GM23338 (cell line): ENCODE measurements at regions not wholly inside any gene's neighbourhood (a gene's known extent, or its start where the extent isn't known, plus 50 kb on each side); places are given as distances from the start of the nearest gene placed in this dataset.

Experiments
- ATAC-seq: fragments of 200-7000 bp; cut with Tn5 transposase; 3 replicates; pipeline ENCODE4 v1.9.1; 2020
- DNase-seq: peaks from one replicate; pipeline ENCODE4 v3.0.0-alpha.2; 2015; ENCODE audit warnings: low spot score
- H2AFZ ChIP-seq: fragments of 200-600 bp; sonication (generic); 2 replicates; pipeline ENCODE4 v1.8.0; 2016; ENCODE audit warnings: antibody characterized with exemption, mild to moderate bottlenecking, moderate library complexity
- H3F3A ChIP-seq: fragments of 200-600 bp; sonication (generic); replicated peaks from 2 replicates; pipeline ENCODE4 v1.8.0; 2017; ENCODE audit warnings: antibody characterized with exemption, mixed run types, low read depth
- H3K27ac ChIP-seq: fragments of 200-600 bp; sonication (generic); 2 replicates; pipeline ENCODE4 v1.6.1; 2016; ENCODE audit warnings: low read depth
- H3K27me3 ChIP-seq: fragments of 200-600 bp; sonication (generic); 2 replicates; pipeline ENCODE4 v1.8.0; 2016; ENCODE audit warnings: mild to moderate bottlenecking, mixed run types, moderate library complexity; ENCODE audit not compliant: insufficient read depth
- H3K36me3 ChIP-seq: fragments of 200-600 bp; sonication (generic); 2 replicates; pipeline ENCODE4 v1.8.0; 2016; ENCODE audit warnings: mild to moderate bottlenecking; ENCODE audit not compliant: insufficient read depth
- H3K4me1 ChIP-seq: fragments of 200-600 bp; sonication (generic); 2 replicates; pipeline ENCODE4 v1.8.0; 2016; ENCODE audit warnings: mild to moderate bottlenecking, moderate library complexity; ENCODE audit not compliant: insufficient read depth
- H3K4me2 ChIP-seq: fragments of 200-600 bp; sonication (generic); 2 replicates; pipeline ENCODE4 v1.7.1; 2017; ENCODE audit warnings: mixed run types
- H3K4me3 ChIP-seq: fragments of 200-600 bp; sonication (generic); 2 replicates; pipeline ENCODE4 v1.6.1; 2016; ENCODE audit warnings: mixed run types
- H3K79me2 ChIP-seq: fragments of 200-600 bp; sonication (generic); replicated peaks from 2 replicates; pipeline ENCODE4 v1.8.0; 2017; ENCODE audit warnings: mild to moderate bottlenecking; ENCODE audit not compliant: insufficient read depth
- H3K9me2 ChIP-seq: fragments of 200-600 bp; sonication (generic); 2 replicates; pipeline ENCODE4 v1.8.0; 2017; ENCODE audit not compliant: insufficient read depth
- H4K20me1 ChIP-seq: fragments of 200-600 bp; sonication (generic); replicated peaks from 2 replicates; pipeline ENCODE4 v1.8.0; 2017; ENCODE audit warnings: mild to moderate bottlenecking; ENCODE audit not compliant: insufficient read depth
- H3K27ac Mint-ChIP-seq: 2 replicates; pipeline ENCODE4 v1.8.0; 2020; ENCODE audit warnings: inconsistent platforms, mild to moderate bottlenecking, moderate library complexity, mixed read lengths
- H3K27me3 Mint-ChIP-seq: 3 replicates; pipeline ENCODE4 v1.8.0; 2022; ENCODE audit warnings: low read depth, mild to moderate bottlenecking, moderate library complexity, mixed read lengths, inconsistent platforms; ENCODE audit not compliant: insufficient read depth, poor library complexity
- H3K36me3 Mint-ChIP-seq: 3 replicates; pipeline ENCODE4 v1.8.0; 2021; ENCODE audit warnings: low read depth, mild to moderate bottlenecking, inconsistent platforms, moderate library complexity, mixed read lengths
- H3K4me1 Mint-ChIP-seq: 3 replicates; pipeline ENCODE4 v1.8.0; 2020; ENCODE audit warnings: mild to moderate bottlenecking, inconsistent platforms, mixed read lengths
- H3K4me3 Mint-ChIP-seq: 3 replicates; pipeline ENCODE4 v1.8.0; 2021; ENCODE audit warnings: moderate library complexity, mild to moderate bottlenecking, inconsistent platforms, mixed read lengths
- H3K9me3 Mint-ChIP-seq: 3 replicates; pipeline ENCODE4 v1.8.0; 2020; ENCODE audit warnings: moderate library complexity, mild to moderate bottlenecking, inconsistent platforms, mixed read lengths
- CREB1 ChIP-seq: fragments of 250-450 bp; sonication (Bioruptor Pico); IDR thresholded peaks from 2 replicates; pipeline ENCODE4 v1.5.0; 2020; ENCODE audit warnings: low read depth, mild to moderate bottlenecking, moderate library complexity
- EZH2 ChIP-seq: fragments of 200-600 bp; sonication (generic); IDR thresholded peaks from one replicate; pipeline ENCODE4 v1.8.0; 2017; ENCODE audit warnings: antibody characterized with exemption, mild to moderate bottlenecking, low read depth; ENCODE audit not compliant: unreplicated experiment
- EZH2phosphoT487 ChIP-seq: fragments of 200-600 bp; sonication (generic); IDR thresholded peaks from one replicate; pipeline ENCODE4 v1.8.1; 2018; ENCODE audit warnings: antibody characterized with exemption; ENCODE audit not compliant: unreplicated experiment
- JUNB ChIP-seq: IDR thresholded peaks from one replicate; pipeline ENCODE4 v1.6.1; 2016; ENCODE audit warnings: antibody characterized with exemption; ENCODE audit not compliant: unreplicated experiment
- NANOG ChIP-seq: IDR thresholded peaks from 2 replicates; pipeline ENCODE4 v1.6.1; 2016; ENCODE audit warnings: antibody characterized with exemption, borderline replicate concordance
- POLR2AphosphoS5 ChIP-seq: IDR thresholded peaks from 2 replicates; pipeline ENCODE4 v1.6.1; 2016; ENCODE audit warnings: antibody characterized with exemption, low read depth
- STAT1 ChIP-seq: IDR thresholded peaks from one replicate; pipeline ENCODE4 v1.6.1; 2016; ENCODE audit warnings: antibody characterized with exemption; ENCODE audit not compliant: unreplicated experiment
- ZNF114 ChIP-seq: fragments of 250-450 bp; sonication (Bioruptor Pico); IDR thresholded peaks from 2 replicates; pipeline ENCODE4 v1.5.0; 2020; ENCODE audit warnings: mild to moderate bottlenecking, moderate library complexity
- ZNF331 ChIP-seq: fragments of 250-450 bp; sonication (Bioruptor Pico); IDR thresholded peaks from 2 replicates; pipeline ENCODE4 v1.5.0; 2020; ENCODE audit warnings: low read depth, mild to moderate bottlenecking, moderate library complexity
- TF ChIP-seq, protein P1 (sequence below): IDR thresholded peaks from 2 replicates; pipeline ENCODE4 v1.6.1; 2016; ENCODE audit warnings: antibody characterized with exemption
- TF ChIP-seq, protein P2 (sequence below), 2 experiments: fragments of 200-600 bp in 1 of 2; sonication (generic) in 1 of 2; conservative IDR thresholded peaks; 2 replicates each; pipeline versions ENCODE4 v1.5.1 to v1.6.1; 2016 to 2017; ENCODE audit warnings: antibody characterized with exemption in 2 of 2, low read depth in 2 of 2, mild to moderate bottlenecking in 2 of 2, moderate library complexity in 1 of 2
- TF ChIP-seq, protein P3 (sequence below): IDR thresholded peaks from one replicate; pipeline ENCODE4 v1.6.1; 2018; ENCODE audit warnings: antibody characterized with exemption; ENCODE audit not compliant: unreplicated experiment
- TF ChIP-seq, protein P4 (sequence below): fragments of 250-450 bp; sonication (Bioruptor Pico); IDR thresholded peaks from 2 replicates; pipeline ENCODE4 v1.5.0; 2020; ENCODE audit warnings: mild to moderate bottlenecking, moderate library complexity

DNA sequence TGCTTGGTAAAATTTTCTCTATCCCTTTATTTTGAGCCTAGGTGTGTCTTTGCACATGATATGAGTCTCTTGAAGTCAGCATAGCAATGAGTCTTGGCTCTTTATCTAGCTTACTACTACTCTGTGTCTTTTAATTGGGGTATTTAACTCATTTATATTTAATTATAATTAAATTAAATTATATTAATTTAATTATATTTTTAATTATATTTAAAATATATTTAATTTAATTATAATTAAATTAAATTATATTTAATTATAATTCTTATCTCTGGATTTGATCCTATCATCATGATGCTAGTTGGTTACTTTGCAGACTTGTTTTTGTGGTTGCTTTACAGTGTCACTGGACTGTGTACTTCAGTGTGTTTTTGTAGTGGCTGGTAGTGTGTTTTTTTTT is 201.2 kb upstream of the ITM2A start:
- no peak overlapping the region for H3K4me3 Mint-ChIP-seq
- H3K27ac Mint-ChIP-seq: no peak overlapping the region
- no peak overlapping the region for H3K27ac ChIP-seq
- no peak overlapping the region for H2AFZ ChIP-seq
- no peaks in the 10 kb centered on the region for H3K9me2 ChIP-seq
- H3K36me3 Mint-ChIP-seq: no peaks in the 10 kb centered on the region; the same call in 2 of the 3 replicates
- no peaks in the 10 kb centered on the region for H3K36me3 ChIP-seq
- ATAC-seq (no peak), DNase-seq (no peak)
- no peaks in the 10 kb centered on the region for H3K4me1 Mint-ChIP-seq
- no peaks in the 10 kb centered on the region for H3F3A ChIP-seq
- TF ChIP-seq CREB1 (CRISPR knock-in tag) (no peak), NANOG (no peak), EZH2phosphoT487 (no peak), ZNF114 (no peak), STAT1 (no peak), POLR2AphosphoS5 (no peak), ZNF331 (CRISPR knock-in tag) (no peak), EZH2 (no peak), JUNB (no peak)
- TF ChIP-seq, protein P1, sequence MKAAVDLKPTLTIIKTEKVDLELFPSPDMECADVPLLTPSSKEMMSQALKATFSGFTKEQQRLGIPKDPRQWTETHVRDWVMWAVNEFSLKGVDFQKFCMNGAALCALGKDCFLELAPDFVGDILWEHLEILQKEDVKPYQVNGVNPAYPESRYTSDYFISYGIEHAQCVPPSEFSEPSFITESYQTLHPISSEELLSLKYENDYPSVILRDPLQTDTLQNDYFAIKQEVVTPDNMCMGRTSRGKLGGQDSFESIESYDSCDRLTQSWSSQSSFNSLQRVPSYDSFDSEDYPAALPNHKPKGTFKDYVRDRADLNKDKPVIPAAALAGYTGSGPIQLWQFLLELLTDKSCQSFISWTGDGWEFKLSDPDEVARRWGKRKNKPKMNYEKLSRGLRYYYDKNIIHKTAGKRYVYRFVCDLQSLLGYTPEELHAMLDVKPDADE: no peak
- TF ChIP-seq, protein P2, sequence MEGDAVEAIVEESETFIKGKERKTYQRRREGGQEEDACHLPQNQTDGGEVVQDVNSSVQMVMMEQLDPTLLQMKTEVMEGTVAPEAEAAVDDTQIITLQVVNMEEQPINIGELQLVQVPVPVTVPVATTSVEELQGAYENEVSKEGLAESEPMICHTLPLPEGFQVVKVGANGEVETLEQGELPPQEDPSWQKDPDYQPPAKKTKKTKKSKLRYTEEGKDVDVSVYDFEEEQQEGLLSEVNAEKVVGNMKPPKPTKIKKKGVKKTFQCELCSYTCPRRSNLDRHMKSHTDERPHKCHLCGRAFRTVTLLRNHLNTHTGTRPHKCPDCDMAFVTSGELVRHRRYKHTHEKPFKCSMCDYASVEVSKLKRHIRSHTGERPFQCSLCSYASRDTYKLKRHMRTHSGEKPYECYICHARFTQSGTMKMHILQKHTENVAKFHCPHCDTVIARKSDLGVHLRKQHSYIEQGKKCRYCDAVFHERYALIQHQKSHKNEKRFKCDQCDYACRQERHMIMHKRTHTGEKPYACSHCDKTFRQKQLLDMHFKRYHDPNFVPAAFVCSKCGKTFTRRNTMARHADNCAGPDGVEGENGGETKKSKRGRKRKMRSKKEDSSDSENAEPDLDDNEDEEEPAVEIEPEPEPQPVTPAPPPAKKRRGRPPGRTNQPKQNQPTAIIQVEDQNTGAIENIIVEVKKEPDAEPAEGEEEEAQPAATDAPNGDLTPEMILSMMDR (conservative IDR thresholded peaks at IDR 0.05; ENCODE audit: low read depth in 2 of 2): no peak
- TF ChIP-seq, protein P3, sequence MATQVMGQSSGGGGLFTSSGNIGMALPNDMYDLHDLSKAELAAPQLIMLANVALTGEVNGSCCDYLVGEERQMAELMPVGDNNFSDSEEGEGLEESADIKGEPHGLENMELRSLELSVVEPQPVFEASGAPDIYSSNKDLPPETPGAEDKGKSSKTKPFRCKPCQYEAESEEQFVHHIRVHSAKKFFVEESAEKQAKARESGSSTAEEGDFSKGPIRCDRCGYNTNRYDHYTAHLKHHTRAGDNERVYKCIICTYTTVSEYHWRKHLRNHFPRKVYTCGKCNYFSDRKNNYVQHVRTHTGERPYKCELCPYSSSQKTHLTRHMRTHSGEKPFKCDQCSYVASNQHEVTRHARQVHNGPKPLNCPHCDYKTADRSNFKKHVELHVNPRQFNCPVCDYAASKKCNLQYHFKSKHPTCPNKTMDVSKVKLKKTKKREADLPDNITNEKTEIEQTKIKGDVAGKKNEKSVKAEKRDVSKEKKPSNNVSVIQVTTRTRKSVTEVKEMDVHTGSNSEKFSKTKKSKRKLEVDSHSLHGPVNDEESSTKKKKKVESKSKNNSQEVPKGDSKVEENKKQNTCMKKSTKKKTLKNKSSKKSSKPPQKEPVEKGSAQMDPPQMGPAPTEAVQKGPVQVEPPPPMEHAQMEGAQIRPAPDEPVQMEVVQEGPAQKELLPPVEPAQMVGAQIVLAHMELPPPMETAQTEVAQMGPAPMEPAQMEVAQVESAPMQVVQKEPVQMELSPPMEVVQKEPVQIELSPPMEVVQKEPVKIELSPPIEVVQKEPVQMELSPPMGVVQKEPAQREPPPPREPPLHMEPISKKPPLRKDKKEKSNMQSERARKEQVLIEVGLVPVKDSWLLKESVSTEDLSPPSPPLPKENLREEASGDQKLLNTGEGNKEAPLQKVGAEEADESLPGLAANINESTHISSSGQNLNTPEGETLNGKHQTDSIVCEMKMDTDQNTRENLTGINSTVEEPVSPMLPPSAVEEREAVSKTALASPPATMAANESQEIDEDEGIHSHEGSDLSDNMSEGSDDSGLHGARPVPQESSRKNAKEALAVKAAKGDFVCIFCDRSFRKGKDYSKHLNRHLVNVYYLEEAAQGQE: no peak
- TF ChIP-seq, protein P4, sequence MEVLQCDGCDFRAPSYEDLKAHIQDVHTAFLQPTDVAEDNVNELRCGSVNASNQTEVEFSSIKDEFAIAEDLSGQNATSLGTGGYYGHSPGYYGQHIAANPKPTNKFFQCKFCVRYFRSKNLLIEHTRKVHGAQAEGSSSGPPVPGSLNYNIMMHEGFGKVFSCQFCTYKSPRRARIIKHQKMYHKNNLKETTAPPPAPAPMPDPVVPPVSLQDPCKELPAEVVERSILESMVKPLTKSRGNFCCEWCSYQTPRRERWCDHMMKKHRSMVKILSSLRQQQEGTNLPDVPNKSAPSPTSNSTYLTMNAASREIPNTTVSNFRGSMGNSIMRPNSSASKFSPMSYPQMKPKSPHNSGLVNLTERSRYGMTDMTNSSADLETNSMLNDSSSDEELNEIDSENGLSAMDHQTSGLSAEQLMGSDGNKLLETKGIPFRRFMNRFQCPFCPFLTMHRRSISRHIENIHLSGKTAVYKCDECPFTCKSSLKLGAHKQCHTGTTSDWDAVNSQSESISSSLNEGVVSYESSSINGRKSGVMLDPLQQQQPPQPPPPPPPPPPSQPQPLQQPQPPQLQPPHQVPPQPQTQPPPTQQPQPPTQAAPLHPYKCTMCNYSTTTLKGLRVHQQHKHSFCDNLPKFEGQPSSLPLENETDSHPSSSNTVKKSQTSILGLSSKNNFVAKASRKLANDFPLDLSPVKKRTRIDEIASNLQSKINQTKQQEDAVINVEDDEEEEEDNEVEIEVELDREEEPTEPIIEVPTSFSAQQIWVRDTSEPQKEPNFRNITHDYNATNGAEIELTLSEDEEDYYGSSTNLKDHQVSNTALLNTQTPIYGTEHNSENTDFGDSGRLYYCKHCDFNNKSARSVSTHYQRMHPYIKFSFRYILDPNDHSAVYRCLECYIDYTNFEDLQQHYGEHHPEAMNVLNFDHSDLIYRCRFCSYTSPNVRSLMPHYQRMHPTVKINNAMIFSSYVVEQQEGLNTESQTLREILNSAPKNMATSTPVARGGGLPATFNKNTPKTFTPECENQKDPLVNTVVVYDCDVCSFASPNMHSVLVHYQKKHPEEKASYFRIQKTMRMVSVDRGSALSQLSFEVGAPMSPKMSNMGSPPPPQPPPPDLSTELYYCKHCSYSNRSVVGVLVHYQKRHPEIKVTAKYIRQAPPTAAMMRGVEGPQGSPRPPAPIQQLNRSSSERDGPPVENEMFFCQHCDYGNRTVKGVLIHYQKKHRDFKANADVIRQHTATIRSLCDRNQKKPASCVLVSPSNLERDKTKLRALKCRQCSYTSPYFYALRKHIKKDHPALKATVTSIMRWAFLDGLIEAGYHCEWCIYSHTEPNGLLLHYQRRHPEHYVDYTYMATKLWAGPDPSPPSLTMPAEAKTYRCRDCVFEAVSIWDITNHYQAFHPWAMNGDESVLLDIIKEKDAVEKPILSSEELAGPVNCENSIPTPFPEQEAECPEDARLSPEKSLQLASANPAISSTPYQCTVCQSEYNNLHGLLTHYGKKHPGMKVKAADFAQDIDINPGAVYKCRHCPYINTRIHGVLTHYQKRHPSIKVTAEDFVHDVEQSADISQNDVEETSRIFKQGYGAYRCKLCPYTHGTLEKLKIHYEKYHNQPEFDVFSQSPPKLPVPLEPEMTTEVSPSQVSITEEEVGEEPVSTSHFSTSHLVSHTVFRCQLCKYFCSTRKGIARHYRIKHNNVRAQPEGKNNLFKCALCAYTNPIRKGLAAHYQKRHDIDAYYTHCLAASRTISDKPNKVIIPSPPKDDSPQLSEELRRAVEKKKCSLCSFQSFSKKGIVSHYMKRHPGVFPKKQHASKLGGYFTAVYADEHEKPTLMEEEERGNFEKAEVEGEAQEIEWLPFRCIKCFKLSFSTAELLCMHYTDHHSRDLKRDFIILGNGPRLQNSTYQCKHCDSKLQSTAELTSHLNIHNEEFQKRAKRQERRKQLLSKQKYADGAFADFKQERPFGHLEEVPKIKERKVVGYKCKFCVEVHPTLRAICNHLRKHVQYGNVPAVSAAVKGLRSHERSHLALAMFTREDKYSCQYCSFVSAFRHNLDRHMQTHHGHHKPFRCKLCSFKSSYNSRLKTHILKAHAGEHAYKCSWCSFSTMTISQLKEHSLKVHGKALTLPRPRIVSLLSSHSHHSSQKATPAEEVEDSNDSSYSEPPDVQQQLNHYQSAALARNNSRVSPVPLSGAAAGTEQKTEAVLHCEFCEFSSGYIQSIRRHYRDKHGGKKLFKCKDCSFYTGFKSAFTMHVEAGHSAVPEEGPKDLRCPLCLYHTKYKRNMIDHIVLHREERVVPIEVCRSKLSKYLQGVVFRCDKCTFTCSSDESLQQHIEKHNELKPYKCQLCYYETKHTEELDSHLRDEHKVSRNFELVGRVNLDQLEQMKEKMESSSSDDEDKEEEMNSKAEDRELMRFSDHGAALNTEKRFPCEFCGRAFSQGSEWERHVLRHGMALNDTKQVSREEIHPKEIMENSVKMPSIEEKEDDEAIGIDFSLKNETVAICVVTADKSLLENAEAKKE (CRISPR knock-in tag): no peak
- H3K9me3 Mint-ChIP-seq: peaks cover 9% of the 10 kb centered on the region
- no peaks in the 10 kb centered on the region for H3K79me2 ChIP-seq
- no peaks in the 10 kb centered on the region for H4K20me1 ChIP-seq
- no peak overlapping the region for H3K4me2 ChIP-seq
- no peaks in the 10 kb centered on the region for H3K4me1 ChIP-seq
- no peaks in the 10 kb centered on the region for H3K27me3 ChIP-seq
- H3K4me3 ChIP-seq: no peak overlapping the region
- no peaks in the 10 kb centered on the region for H3K27me3 Mint-ChIP-seq
